CD4-positive, alpha-beta T cell (primary cell): ENCODE measurements at regions not wholly inside any gene's neighbourhood (a gene's known extent, or its start where the extent isn't known, plus 50 kb on each side); places are given as distances from the start of the nearest gene placed in this dataset.

Experiments used
- ATAC-seq: fragments of 200-7000 bp; cut with Tn5 transposase; one replicate; pipeline ENCODE4 v1.10.0; 2022; ENCODE audit warnings: mild to moderate bottlenecking; ENCODE audit not compliant: poor library complexity
- CTCF ChIA-PET: fragments of 350-600 bp; sonication (Branson Sonifier 250); formaldehyde crosslinking; loops from one replicate; lab custom pipeline; 2021; ENCODE audit warnings: antibody characterized with exemption, inconsistent platforms; lab: Charles Lee
- POLR2A ChIA-PET: fragments of 350-600 bp; sonication (Branson Sonifier 250); formaldehyde crosslinking; loops from one replicate; lab custom pipeline; 2021; ENCODE audit warnings: antibody characterized with exemption, inconsistent platforms; lab: Charles Lee
- DNase-seq, 14 experiments: peaks; one replicate each; pipeline ENCODE4 v3.0.0-alpha.2; 2013 to 2020; ENCODE audit warnings: mixed read lengths in 2 of 14
- H3K27ac ChIP-seq, 2 donors: one replicate each; pipeline versions ENCODE4 v1.5.1 to v1.7.0; 2013; ENCODE audit warnings: low read length in 2 of 2, low read depth in 1 of 2, mild to moderate bottlenecking in 1 of 2
- H3K27me3 ChIP-seq, 2 experiments: 1 replicate in 1 of 2; 2 replicates in 1 of 2; pipeline versions ENCODE4 v1.6.1 to v1.7.0; 2013; ENCODE audit warnings: low read length in 2 of 2, control low read depth in 1 of 2, mild to moderate bottlenecking in 1 of 2, moderate library complexity in 1 of 2; ENCODE audit not compliant: insufficient read depth in 2 of 2, control insufficient read depth in 1 of 2
- H3K36me3 ChIP-seq: one replicate; pipeline ENCODE4 v1.6.1; 2013; ENCODE audit warnings: low read length, control low read depth; ENCODE audit not compliant: insufficient read depth
- H3K4me1 ChIP-seq: one replicate; pipeline ENCODE4 v1.6.1; 2013; ENCODE audit warnings: low read length, control low read depth; ENCODE audit not compliant: insufficient read depth
- H3K4me3 ChIP-seq: one replicate; pipeline ENCODE4 v1.5.1; 2013; ENCODE audit warnings: mild to moderate bottlenecking, low read length, moderate library complexity
- H3K9me3 ChIP-seq, 2 experiments: 1 replicate in 1 of 2; 2 replicates in 1 of 2; pipeline versions ENCODE4 v1.6.1 to v1.7.0; 2013; ENCODE audit warnings: low read length in 2 of 2, mild to moderate bottlenecking in 2 of 2, control low read depth in 1 of 2, moderate library complexity in 1 of 2; ENCODE audit not compliant: control insufficient read depth in 1 of 2, insufficient read depth in 1 of 2
- H3K27ac Mint-ChIP-seq: one replicate; pipeline ENCODE4 v1.8.0; 2020; ENCODE audit warnings: mixed read lengths
- H3K27me3 Mint-ChIP-seq: one replicate; pipeline ENCODE4 v1.8.0; 2021; ENCODE audit warnings: mixed read lengths
- H3K36me3 Mint-ChIP-seq: one replicate; pipeline ENCODE4 v1.8.0; 2021; ENCODE audit warnings: low read depth, mixed read lengths
- H3K4me1 Mint-ChIP-seq: one replicate; pipeline ENCODE4 v1.8.0; 2021; ENCODE audit warnings: low read depth, mixed read lengths
- H3K4me3 Mint-ChIP-seq: one replicate; pipeline ENCODE4 v1.8.0; 2020; ENCODE audit warnings: mild to moderate bottlenecking, mixed read lengths
- H3K9me3 Mint-ChIP-seq: one replicate; pipeline ENCODE4 v1.8.0; 2020; ENCODE audit warnings: mixed read lengths
- intact Hi-C, 2 experiments: fragments of 100-400 bp; cut with DNase I in 1 of 2; cut with micrococcal nuclease in 1 of 2; formaldehyde crosslinking; loops; one replicate each; pipeline versions ENCODE4 v1.15.1 to v1.9.0; 2023 to 2025; cut with DNase I, micrococcal nuclease
- TF ChIP-seq, protein P1 (sequence below): fragments of 200-600 bp; IDR thresholded peaks from one replicate; pipeline ENCODE4 v1.8.0; 2022; ENCODE audit warnings: antibody characterized with exemption, mild to moderate bottlenecking

DNA sequence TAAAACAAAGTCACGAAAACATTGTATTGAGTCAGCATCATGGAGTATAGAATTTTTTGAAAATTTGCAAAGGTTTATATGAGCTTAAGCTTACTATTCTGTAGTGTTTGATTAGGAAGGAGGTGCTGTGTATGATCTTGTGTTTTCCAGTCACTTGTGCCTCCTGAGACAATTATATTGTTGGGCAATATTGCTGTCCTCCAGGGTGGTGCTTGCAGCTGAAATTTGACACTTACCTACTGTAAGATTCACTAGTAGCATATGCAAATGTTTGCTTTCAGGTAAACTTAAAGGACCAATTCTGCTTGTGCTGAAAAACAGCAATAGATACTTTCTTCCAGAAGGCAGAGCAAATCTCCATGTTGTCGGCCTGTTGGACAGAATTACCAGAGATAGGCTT, 268.0 kb downstream of the TGFB2 start:
- Mint-ChIP-seq H3K9me3 (peaks cover 16% of the 10 kb centered on the region), H3K27ac (no peak overlapping the region), H3K36me3 (no peaks in the 10 kb centered on the region), H3K4me3 (no peak overlapping the region), H3K27me3 (no peaks in the 10 kb centered on the region), H3K4me1 (no peaks in the 10 kb centered on the region)
- ATAC-seq (no peak), DNase-seq (no peak)
- Histone ChIP-seq H3K36me3 (no peaks in the 10 kb centered on the region), H3K4me1 (no peaks in the 10 kb centered on the region), H3K27ac (no peak overlapping the region), H3K27me3 (no peaks in the 10 kb centered on the region), H3K4me3 (no peak overlapping the region), H3K9me3 (peaks cover 0 to 5% of the 10 kb centered on the region in 2 experiments)
- CTCF ChIA-PET = no interaction called here
- intact Hi-C loops = no loop called here
- POLR2A ChIA-PET = no interaction called here
- TF ChIP-seq, protein P1, sequence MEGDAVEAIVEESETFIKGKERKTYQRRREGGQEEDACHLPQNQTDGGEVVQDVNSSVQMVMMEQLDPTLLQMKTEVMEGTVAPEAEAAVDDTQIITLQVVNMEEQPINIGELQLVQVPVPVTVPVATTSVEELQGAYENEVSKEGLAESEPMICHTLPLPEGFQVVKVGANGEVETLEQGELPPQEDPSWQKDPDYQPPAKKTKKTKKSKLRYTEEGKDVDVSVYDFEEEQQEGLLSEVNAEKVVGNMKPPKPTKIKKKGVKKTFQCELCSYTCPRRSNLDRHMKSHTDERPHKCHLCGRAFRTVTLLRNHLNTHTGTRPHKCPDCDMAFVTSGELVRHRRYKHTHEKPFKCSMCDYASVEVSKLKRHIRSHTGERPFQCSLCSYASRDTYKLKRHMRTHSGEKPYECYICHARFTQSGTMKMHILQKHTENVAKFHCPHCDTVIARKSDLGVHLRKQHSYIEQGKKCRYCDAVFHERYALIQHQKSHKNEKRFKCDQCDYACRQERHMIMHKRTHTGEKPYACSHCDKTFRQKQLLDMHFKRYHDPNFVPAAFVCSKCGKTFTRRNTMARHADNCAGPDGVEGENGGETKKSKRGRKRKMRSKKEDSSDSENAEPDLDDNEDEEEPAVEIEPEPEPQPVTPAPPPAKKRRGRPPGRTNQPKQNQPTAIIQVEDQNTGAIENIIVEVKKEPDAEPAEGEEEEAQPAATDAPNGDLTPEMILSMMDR = no peak

DNA sequence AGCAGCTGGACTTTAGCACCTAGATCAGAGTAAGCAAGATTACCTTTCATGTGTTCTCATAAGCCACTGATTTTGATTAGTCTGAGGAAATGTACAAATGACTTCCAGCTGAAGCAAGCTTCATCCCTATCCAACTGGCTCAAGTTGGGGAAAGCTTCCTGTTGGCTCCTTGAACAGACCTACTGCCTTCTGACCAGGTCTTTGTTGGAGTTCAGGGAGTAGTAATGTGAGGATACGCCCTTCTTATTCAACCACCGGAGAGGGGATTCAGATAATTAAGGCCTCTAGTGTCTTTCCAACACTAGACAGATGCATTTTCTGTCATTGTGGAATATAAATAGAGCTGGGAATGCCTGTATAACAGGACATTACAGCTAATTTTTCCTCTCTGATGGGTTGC, 268.9 kb downstream of the TGFB2 start:
- H3K27ac ChIP-seq = no peak overlapping the region
- H3K9me3 ChIP-seq = peaks cover 0 to 5% of the 10 kb centered on the region in 2 experiments
- CTCF ChIA-PET = no interaction called here
- ATAC-seq (no peak), DNase-seq (no peak)
- no peaks in the 10 kb centered on the region for H3K27me3 ChIP-seq
- H3K4me1 Mint-ChIP-seq = no peaks in the 10 kb centered on the region
- no peaks in the 10 kb centered on the region for H3K4me1 ChIP-seq
- no peaks in the 10 kb centered on the region for H3K36me3 Mint-ChIP-seq
- no peaks in the 10 kb centered on the region for H3K27me3 Mint-ChIP-seq
- no peak overlapping the region for H3K4me3 ChIP-seq
- TF ChIP-seq, protein P1 = no peak
- intact Hi-C loops = no loop called here
- peaks cover 13% of the 10 kb centered on the region for H3K9me3 Mint-ChIP-seq
- no peak overlapping the region for H3K4me3 Mint-ChIP-seq
- H3K27ac Mint-ChIP-seq = no peak overlapping the region
- H3K36me3 ChIP-seq = no peaks in the 10 kb centered on the region
- POLR2A ChIA-PET = no interaction called here

DNA sequence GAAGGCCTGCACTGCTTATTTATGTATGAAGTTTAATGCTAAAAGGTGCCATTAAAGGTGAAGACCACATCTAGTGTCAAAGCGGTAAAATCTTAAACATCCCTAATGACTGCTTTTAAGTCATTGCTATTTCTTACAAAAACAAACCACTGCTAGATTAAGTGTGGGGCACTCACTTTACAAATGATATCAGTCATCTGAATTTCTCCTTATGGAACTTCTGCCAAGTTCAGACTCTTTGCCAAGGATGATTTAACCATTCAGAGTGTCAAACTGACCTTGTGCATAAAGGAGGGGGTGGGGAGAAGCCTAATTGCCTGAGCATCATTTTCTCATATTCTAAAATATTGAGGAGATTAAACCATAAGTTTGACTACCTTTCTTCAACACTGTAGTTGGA, 271.5 kb downstream of the TGFB2 start:
- POLR2A ChIA-PET = no interaction called here
- Histone ChIP-seq H3K36me3 (no peaks in the 10 kb centered on the region), H3K27ac (no peak overlapping the region), H3K9me3 (peaks cover 0 to 7% of the 10 kb centered on the region in 2 experiments), H3K4me3 (no peak overlapping the region), H3K4me1 (no peaks in the 10 kb centered on the region), H3K27me3 (no peaks in the 10 kb centered on the region)
- Mint-ChIP-seq H3K9me3 (peaks cover 10% of the 10 kb centered on the region), H3K4me1 (no peaks in the 10 kb centered on the region), H3K4me3 (no peak overlapping the region), H3K36me3 (no peaks in the 10 kb centered on the region), H3K27me3 (no peaks in the 10 kb centered on the region), H3K27ac (no peak overlapping the region)
- TF ChIP-seq, protein P1 = no peak
- CTCF ChIA-PET = no interaction called here
- intact Hi-C loops = no loop called here
- ATAC-seq (no peak), DNase-seq (no peak)
